Suprapubic skin (tissue), 4 donors: ENCODE measurements at regions not wholly inside any gene's neighbourhood (a gene's known extent, or its start where the extent isn't known, plus 50 kb on each side); places are given as distances from the start of the nearest gene placed in this dataset.

Experiments
- CTCF ChIP-seq, 2 donors: fragments of 200-600 bp in 1 of 2; fragments of 450-650 bp in 1 of 2; sonication (generic) in 1 of 2; IDR thresholded peaks; one replicate each; pipeline ENCODE4 v1.5.1; 2016 to 2019; ENCODE audit warnings: antibody characterized with exemption in 2 of 2, mild to moderate bottlenecking in 1 of 2, moderate library complexity in 1 of 2
- POLR2A ChIP-seq, 2 donors: fragments of 450-650 bp; IDR thresholded peaks; one replicate each; pipeline ENCODE4 v1.6.1; 2017; ENCODE audit warnings: antibody characterized with exemption in 2 of 2, mild to moderate bottlenecking in 2 of 2, moderate library complexity in 2 of 2
- POLR2AphosphoS5 ChIP-seq, 3 donors: sonication (generic); formaldehyde crosslinking; IDR thresholded peaks; one replicate each; pipeline ENCODE4 v1.6.1; 2017; ENCODE audit warnings: antibody characterized with exemption in 3 of 3

GRCh38 chr4:157895205-157895604, 277.6 kb downstream of the GASK1B start:
- TF ChIP-seq POLR2A (IDR thresholded peaks at IDR 0.05) (no peak), CTCF (IDR thresholded peaks at IDR 0.05) (no peak), POLR2AphosphoS5 (IDR thresholded peaks at IDR 0.05) (no peak)
